B cell (primary cell): ENCODE measurements at regions not wholly inside any gene's neighbourhood (a gene's known extent, or its start where the extent isn't known, plus 50 kb on each side); places are given as distances from the start of the nearest gene placed in this dataset.

ENCODE experiments used
- ATAC-seq: fragments of 200-7000 bp; cut with Tn5 transposase; one replicate; pipeline ENCODE4 v1.10.0; 2021; ENCODE audit warnings: low read depth, mild to moderate bottlenecking, moderate number of reproducible peaks, moderate library complexity
- CTCF ChIA-PET: fragments of 350-600 bp; sonication (Branson Sonifier 250); formaldehyde crosslinking; loops from one replicate; lab custom pipeline; 2021; ENCODE audit warnings: antibody characterized with exemption, inconsistent platforms; lab: Charles Lee
- POLR2A ChIA-PET: fragments of 350-600 bp; sonication (Branson Sonifier 250); formaldehyde crosslinking; loops from one replicate; lab custom pipeline; 2021; ENCODE audit warnings: antibody characterized with exemption; lab: Charles Lee
- DNase-seq: peaks from one replicate; pipeline ENCODE4 v3.0.0; 2013
- H2AFZ ChIP-seq: 2 replicates; pipeline ENCODE4 v1.6.1; 2012; ENCODE audit warnings: mild to moderate bottlenecking, low read depth, low read length; ENCODE audit not compliant: insufficient read depth, poor library complexity, severe bottlenecking
- H3K27ac ChIP-seq, 2 donors: 1 replicate in 1 of 2; 2 replicates in 1 of 2; pipeline ENCODE4 v1.5.1; 2012 to 2013; ENCODE audit warnings: low read length in 2 of 2, mild to moderate bottlenecking in 2 of 2, moderate library complexity in 1 of 2
- H3K27me3 ChIP-seq, 4 experiments: fragments of 200-600 bp in 1 of 4; sonication (generic) in 1 of 4; replicated peaks in 1 of 4; 1 replicate in 2 of 4; 2 replicates in 2 of 4; pipeline versions ENCODE4 v1.6.1 to v1.7.0; 2013 to 2016; ENCODE audit warnings: low read length in 3 of 4, mild to moderate bottlenecking in 2 of 4, mixed read lengths in 1 of 4, moderate library complexity in 1 of 4; ENCODE audit not compliant: insufficient read depth in 4 of 4, control insufficient read depth in 3 of 4; ENCODE audit errors: control extremely low read depth in 1 of 4
- H3K36me3 ChIP-seq, 2 experiments: replicated peaks in 1 of 2; 1 replicate in 1 of 2; 2 replicates in 1 of 2; pipeline versions ENCODE4 v1.6.1 to v1.7.1; 2013; ENCODE audit warnings: low read length in 1 of 2; ENCODE audit not compliant: insufficient read depth in 2 of 2, control insufficient read depth in 1 of 2; ENCODE audit errors: control extremely low read depth in 1 of 2, extremely low read depth in 1 of 2
- H3K4me1 ChIP-seq, 2 donors: fragments of 200-600 bp in 1 of 2; sonication (generic) in 1 of 2; 1 replicate in 1 of 2; 2 replicates in 1 of 2; pipeline versions ENCODE4 v1.5.1 to v1.6.1; 2013 to 2017; ENCODE audit warnings: low read length in 2 of 2; ENCODE audit not compliant: control insufficient read depth in 2 of 2, insufficient read depth in 2 of 2
- H3K4me2 ChIP-seq: replicated peaks from 2 replicates; pipeline ENCODE3; 2012; ENCODE audit warnings: mild to moderate bottlenecking, low read depth, low read length; ENCODE audit not compliant: poor library complexity, severe bottlenecking
- H3K4me3 ChIP-seq, 5 experiments: fragments of 200-600 bp in 1 of 5; sonication (generic) in 1 of 5; 1 replicate in 3 of 5; 2 replicates in 2 of 5; pipeline versions ENCODE4 v1.5.1 to v1.7.0; 2011 to 2016; ENCODE audit warnings: low read length in 4 of 5, mild to moderate bottlenecking in 4 of 5, low read depth in 2 of 5, control low read depth in 1 of 5, moderate library complexity in 1 of 5; ENCODE audit not compliant: insufficient read depth in 1 of 5; ENCODE audit errors: control extremely low read depth in 1 of 5, extremely low read depth in 1 of 5
- H3K79me2 ChIP-seq: fragments of 200-600 bp; sonication (generic); one replicate; pipeline ENCODE4 v1.6.0; 2016; ENCODE audit warnings: low read length; ENCODE audit not compliant: control insufficient read depth, insufficient read depth
- H3K9ac ChIP-seq: fragments of 200-600 bp; sonication (generic); 2 replicates; pipeline ENCODE4 v1.6.1; 2017; ENCODE audit warnings: mild to moderate bottlenecking, low read length, moderate library complexity
- H3K9me3 ChIP-seq, 3 donors: one replicate each; pipeline versions ENCODE4 v1.6.1 to v1.7.1; 2013; ENCODE audit warnings: low read length in 2 of 3; ENCODE audit not compliant: control insufficient read depth in 2 of 3, insufficient read depth in 1 of 3; ENCODE audit errors: control extremely low read depth in 1 of 3
- H4K20me1 ChIP-seq: 2 replicates; pipeline ENCODE4 v1.6.0; 2012; ENCODE audit warnings: mild to moderate bottlenecking, low read length; ENCODE audit not compliant: insufficient read depth, control insufficient read depth, poor library complexity, severe bottlenecking
- H3K27ac Mint-ChIP-seq: one replicate; pipeline ENCODE4 v1.8.0; 2021; ENCODE audit warnings: mixed read lengths
- H3K27me3 Mint-ChIP-seq: one replicate; pipeline ENCODE4 v1.8.0; 2021; ENCODE audit warnings: mixed read lengths
- H3K4me1 Mint-ChIP-seq: one replicate; pipeline ENCODE4 v1.8.0; 2021; ENCODE audit warnings: mixed read lengths
- H3K4me3 Mint-ChIP-seq: one replicate; pipeline ENCODE4 v1.8.0; 2021; ENCODE audit warnings: mixed read lengths
- H3K9me3 Mint-ChIP-seq: one replicate; pipeline ENCODE4 v1.8.0; 2022; ENCODE audit warnings: mixed read lengths; ENCODE audit not compliant: insufficient read depth
- EZH2 ChIP-seq: IDR thresholded peaks from 2 replicates; pipeline ENCODE4 v1.6.1; 2012; ENCODE audit warnings: borderline replicate concordance, low read depth, mild to moderate bottlenecking, moderate library complexity, low read length; ENCODE audit not compliant: insufficient read depth, poor library complexity, severe bottlenecking
- WGBS: methylation state at CpG from one replicate; pipeline ENCODE4 v1.1.5; 2013; ENCODE audit warnings: missing lambda C conversion rate; ENCODE audit not compliant: insufficient coverage; 5-methylcytosine and 5-hydroxymethylcytosine counted together
- intact Hi-C: fragments of 100-400 bp; cut with micrococcal nuclease; formaldehyde crosslinking; loops from one replicate; pipeline ENCODE4 v1.10.0; 2022
- TF ChIP-seq, protein P1 (sequence below): fragments of 200-600 bp; IDR thresholded peaks from one replicate; pipeline ENCODE4 v1.8.0; 2022; ENCODE audit warnings: antibody characterized with exemption, mild to moderate bottlenecking

DNA sequence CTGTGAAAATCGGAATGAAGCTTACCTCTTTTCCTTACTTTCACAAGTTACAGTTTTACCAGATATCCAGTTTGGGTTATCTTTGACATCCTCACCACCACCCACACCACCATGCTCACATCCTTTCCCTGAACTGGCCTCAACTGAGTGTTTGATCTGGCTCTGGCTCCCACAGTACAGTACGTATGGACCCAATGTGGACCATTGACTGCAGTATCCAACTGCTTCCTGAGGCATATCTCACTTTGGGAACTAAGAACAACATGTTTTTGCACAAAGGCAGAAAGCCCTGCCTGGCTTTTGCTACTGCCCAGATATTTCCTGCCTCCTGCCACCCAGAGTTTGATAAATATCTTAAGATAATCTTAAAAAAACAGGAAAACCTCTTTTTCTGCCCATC, 1232.0 kb upstream of the CDH18 start:
- no peak overlapping the region for H3K4me2 ChIP-seq
- H3K4me1 ChIP-seq, result no peaks in the 10 kb centered on the region
- TF ChIP-seq, protein P1, sequence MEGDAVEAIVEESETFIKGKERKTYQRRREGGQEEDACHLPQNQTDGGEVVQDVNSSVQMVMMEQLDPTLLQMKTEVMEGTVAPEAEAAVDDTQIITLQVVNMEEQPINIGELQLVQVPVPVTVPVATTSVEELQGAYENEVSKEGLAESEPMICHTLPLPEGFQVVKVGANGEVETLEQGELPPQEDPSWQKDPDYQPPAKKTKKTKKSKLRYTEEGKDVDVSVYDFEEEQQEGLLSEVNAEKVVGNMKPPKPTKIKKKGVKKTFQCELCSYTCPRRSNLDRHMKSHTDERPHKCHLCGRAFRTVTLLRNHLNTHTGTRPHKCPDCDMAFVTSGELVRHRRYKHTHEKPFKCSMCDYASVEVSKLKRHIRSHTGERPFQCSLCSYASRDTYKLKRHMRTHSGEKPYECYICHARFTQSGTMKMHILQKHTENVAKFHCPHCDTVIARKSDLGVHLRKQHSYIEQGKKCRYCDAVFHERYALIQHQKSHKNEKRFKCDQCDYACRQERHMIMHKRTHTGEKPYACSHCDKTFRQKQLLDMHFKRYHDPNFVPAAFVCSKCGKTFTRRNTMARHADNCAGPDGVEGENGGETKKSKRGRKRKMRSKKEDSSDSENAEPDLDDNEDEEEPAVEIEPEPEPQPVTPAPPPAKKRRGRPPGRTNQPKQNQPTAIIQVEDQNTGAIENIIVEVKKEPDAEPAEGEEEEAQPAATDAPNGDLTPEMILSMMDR, result no peak
- TF ChIP-seq EZH2, result no peak
- intact Hi-C loops, result no loop called here
- Mint-ChIP-seq H3K9me3 (no peaks in the 10 kb centered on the region), H3K27me3 (no peaks in the 10 kb centered on the region), H3K4me1 (no peaks in the 10 kb centered on the region), H3K27ac (no peak overlapping the region), H3K4me3 (no peak overlapping the region)
- WGBS, result 53% methylated on average over 2 of the region's 2 CpGs
- no peak overlapping the region for H3K9ac ChIP-seq
- ATAC-seq (no peak), DNase-seq (no peak)
- H3K36me3 ChIP-seq, result no peaks in the 10 kb centered on the region
- no peak overlapping the region for H3K27ac ChIP-seq
- H3K9me3 ChIP-seq, result no peaks in the 10 kb centered on the region
- no peaks in the 10 kb centered on the region for H3K27me3 ChIP-seq
- ChIA-PET CTCF (no interaction called here), POLR2A (no interaction called here)
- H3K4me3 ChIP-seq, result no peak overlapping the region
- H4K20me1 ChIP-seq, result no peaks in the 10 kb centered on the region
- no peaks in the 10 kb centered on the region for H3K79me2 ChIP-seq
- no peak overlapping the region for H2AFZ ChIP-seq

DNA sequence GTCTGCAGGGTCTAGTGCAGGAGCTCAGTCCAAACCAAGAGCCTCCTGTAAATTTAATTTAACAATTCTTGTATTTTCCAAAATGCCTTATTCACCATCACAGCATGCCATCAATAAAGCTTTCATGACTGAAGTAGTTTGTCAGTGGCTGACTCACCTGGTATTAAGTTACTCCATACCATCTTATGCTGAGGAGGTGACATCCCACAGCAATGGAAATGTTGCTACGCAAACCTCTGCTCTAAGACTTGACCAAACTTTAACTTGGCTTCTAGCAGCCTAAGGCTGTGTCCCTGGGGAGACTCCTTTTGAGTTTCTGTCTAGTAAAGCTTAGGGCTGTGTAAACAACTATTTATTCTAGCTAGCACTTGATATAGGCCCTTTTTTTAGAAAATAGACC, 1231.3 kb upstream of the CDH18 start:
- ChIA-PET POLR2A (no interaction called here), CTCF (no interaction called here)
- TF ChIP-seq, protein P1, result no peak
- TF ChIP-seq EZH2, result no peak
- Histone ChIP-seq H3K36me3 (no peaks in the 10 kb centered on the region), H3K4me3 (no peak overlapping the region), H3K79me2 (no peaks in the 10 kb centered on the region), H3K4me2 (no peak overlapping the region), H3K9ac (no peak overlapping the region), H3K27ac (no peak overlapping the region), H2AFZ (no peak overlapping the region), H3K9me3 (no peaks in the 10 kb centered on the region), H3K4me1 (no peaks in the 10 kb centered on the region), H4K20me1 (no peaks in the 10 kb centered on the region), H3K27me3 (no peaks in the 10 kb centered on the region)
- ATAC-seq (no peak), DNase-seq (no peak)
- no peaks in the 10 kb centered on the region for H3K9me3 Mint-ChIP-seq
- intact Hi-C loops, result no loop called here
- H3K27me3 Mint-ChIP-seq, result no peaks in the 10 kb centered on the region
- no peak overlapping the region for H3K4me3 Mint-ChIP-seq
- WGBS, result no CpG with 5 or more reads among the region's 1 CpG
- H3K4me1 Mint-ChIP-seq, result no peaks in the 10 kb centered on the region
- H3K27ac Mint-ChIP-seq, result no peak overlapping the region
